Testis (tissue), 2 donors: ENCODE measurements at regions not wholly inside any gene's neighbourhood (a gene's known extent, or its start where the extent isn't known, plus 50 kb on each side); places are given as distances from the start of the nearest gene placed in this dataset.

Experiments
- CTCF ChIP-seq, 3 experiments: fragments of 450-650 bp in 2 of 3; fragments of 200-600 bp in 1 of 3; sonication (generic) in 1 of 3; IDR thresholded peaks; one replicate each; pipeline ENCODE4 v1.5.1; 2016 to 2019; ENCODE audit warnings: antibody characterized with exemption in 3 of 3, mild to moderate bottlenecking in 2 of 3, moderate library complexity in 1 of 3
- POLR2A ChIP-seq: fragments of 450-650 bp; IDR thresholded peaks from one replicate; pipeline ENCODE4 v1.6.1; 2017; ENCODE audit warnings: antibody characterized with exemption, mild to moderate bottlenecking, moderate library complexity

GRCh38 chr19:30817965-30818567 lies 445.9 kb downstream of the ZNF536 start:
- TF ChIP-seq CTCF (IDR thresholded peaks at IDR 0.05) (no peak), POLR2A (no peak)
